B cell (primary cell): ENCODE measurements at regions not wholly inside any gene's neighbourhood (a gene's known extent, or its start where the extent isn't known, plus 50 kb on each side); places are given as distances from the start of the nearest gene placed in this dataset.
"Not testable (repeated sequence)": the region's sequence is repeated elsewhere in the genome, so short reads cannot be mapped to it uniquely, and the experiment has no call there.

Experiments
- ATAC-seq: fragments of 200-7000 bp; cut with Tn5 transposase; one replicate; pipeline ENCODE4 v1.10.0; 2021; ENCODE audit warnings: low read depth, mild to moderate bottlenecking, moderate number of reproducible peaks, moderate library complexity
- CTCF ChIA-PET: fragments of 350-600 bp; sonication (Branson Sonifier 250); formaldehyde crosslinking; loops from one replicate; lab custom pipeline; 2021; ENCODE audit warnings: antibody characterized with exemption, inconsistent platforms; lab: Charles Lee
- POLR2A ChIA-PET: fragments of 350-600 bp; sonication (Branson Sonifier 250); formaldehyde crosslinking; loops from one replicate; lab custom pipeline; 2021; ENCODE audit warnings: antibody characterized with exemption; lab: Charles Lee
- DNase-seq: peaks from one replicate; pipeline ENCODE4 v3.0.0; 2013
- H2AFZ ChIP-seq: 2 replicates; pipeline ENCODE4 v1.6.1; 2012; ENCODE audit warnings: mild to moderate bottlenecking, low read depth, low read length; ENCODE audit not compliant: insufficient read depth, poor library complexity, severe bottlenecking
- H3K27ac ChIP-seq, 2 donors: 1 replicate in 1 of 2; 2 replicates in 1 of 2; pipeline ENCODE4 v1.5.1; 2012 to 2013; ENCODE audit warnings: low read length in 2 of 2, mild to moderate bottlenecking in 2 of 2, moderate library complexity in 1 of 2
- H3K27me3 ChIP-seq, 4 experiments: fragments of 200-600 bp in 1 of 4; sonication (generic) in 1 of 4; replicated peaks in 1 of 4; 1 replicate in 2 of 4; 2 replicates in 2 of 4; pipeline versions ENCODE4 v1.6.1 to v1.7.0; 2013 to 2016; ENCODE audit warnings: low read length in 3 of 4, mild to moderate bottlenecking in 2 of 4, mixed read lengths in 1 of 4, moderate library complexity in 1 of 4; ENCODE audit not compliant: insufficient read depth in 4 of 4, control insufficient read depth in 3 of 4; ENCODE audit errors: control extremely low read depth in 1 of 4
- H3K36me3 ChIP-seq, 2 experiments: replicated peaks in 1 of 2; 1 replicate in 1 of 2; 2 replicates in 1 of 2; pipeline versions ENCODE4 v1.6.1 to v1.7.1; 2013; ENCODE audit warnings: low read length in 1 of 2; ENCODE audit not compliant: insufficient read depth in 2 of 2, control insufficient read depth in 1 of 2; ENCODE audit errors: control extremely low read depth in 1 of 2, extremely low read depth in 1 of 2
- H3K4me1 ChIP-seq, 2 donors: fragments of 200-600 bp in 1 of 2; sonication (generic) in 1 of 2; 1 replicate in 1 of 2; 2 replicates in 1 of 2; pipeline versions ENCODE4 v1.5.1 to v1.6.1; 2013 to 2017; ENCODE audit warnings: low read length in 2 of 2; ENCODE audit not compliant: control insufficient read depth in 2 of 2, insufficient read depth in 2 of 2
- H3K4me2 ChIP-seq: replicated peaks from 2 replicates; pipeline ENCODE3; 2012; ENCODE audit warnings: mild to moderate bottlenecking, low read depth, low read length; ENCODE audit not compliant: poor library complexity, severe bottlenecking
- H3K4me3 ChIP-seq, 5 experiments: fragments of 200-600 bp in 1 of 5; sonication (generic) in 1 of 5; 1 replicate in 3 of 5; 2 replicates in 2 of 5; pipeline versions ENCODE4 v1.5.1 to v1.7.0; 2011 to 2016; ENCODE audit warnings: low read length in 4 of 5, mild to moderate bottlenecking in 4 of 5, low read depth in 2 of 5, control low read depth in 1 of 5, moderate library complexity in 1 of 5; ENCODE audit not compliant: insufficient read depth in 1 of 5; ENCODE audit errors: control extremely low read depth in 1 of 5, extremely low read depth in 1 of 5
- H3K79me2 ChIP-seq: fragments of 200-600 bp; sonication (generic); one replicate; pipeline ENCODE4 v1.6.0; 2016; ENCODE audit warnings: low read length; ENCODE audit not compliant: control insufficient read depth, insufficient read depth
- H3K9ac ChIP-seq: fragments of 200-600 bp; sonication (generic); 2 replicates; pipeline ENCODE4 v1.6.1; 2017; ENCODE audit warnings: mild to moderate bottlenecking, low read length, moderate library complexity
- H3K9me3 ChIP-seq, 3 donors: one replicate each; pipeline versions ENCODE4 v1.6.1 to v1.7.1; 2013; ENCODE audit warnings: low read length in 2 of 3; ENCODE audit not compliant: control insufficient read depth in 2 of 3, insufficient read depth in 1 of 3; ENCODE audit errors: control extremely low read depth in 1 of 3
- H4K20me1 ChIP-seq: 2 replicates; pipeline ENCODE4 v1.6.0; 2012; ENCODE audit warnings: mild to moderate bottlenecking, low read length; ENCODE audit not compliant: insufficient read depth, control insufficient read depth, poor library complexity, severe bottlenecking
- H3K27ac Mint-ChIP-seq: one replicate; pipeline ENCODE4 v1.8.0; 2021; ENCODE audit warnings: mixed read lengths
- H3K27me3 Mint-ChIP-seq: one replicate; pipeline ENCODE4 v1.8.0; 2021; ENCODE audit warnings: mixed read lengths
- H3K4me1 Mint-ChIP-seq: one replicate; pipeline ENCODE4 v1.8.0; 2021; ENCODE audit warnings: mixed read lengths
- H3K4me3 Mint-ChIP-seq: one replicate; pipeline ENCODE4 v1.8.0; 2021; ENCODE audit warnings: mixed read lengths
- H3K9me3 Mint-ChIP-seq: one replicate; pipeline ENCODE4 v1.8.0; 2022; ENCODE audit warnings: mixed read lengths; ENCODE audit not compliant: insufficient read depth
- CTCF ChIP-seq: fragments of 200-600 bp; IDR thresholded peaks from one replicate; pipeline ENCODE4 v1.8.0; 2022; ENCODE audit warnings: antibody characterized with exemption, mild to moderate bottlenecking
- EZH2 ChIP-seq: IDR thresholded peaks from 2 replicates; pipeline ENCODE4 v1.6.1; 2012; ENCODE audit warnings: borderline replicate concordance, low read depth, mild to moderate bottlenecking, moderate library complexity, low read length; ENCODE audit not compliant: insufficient read depth, poor library complexity, severe bottlenecking
- WGBS: methylation state at CpG from one replicate; pipeline ENCODE4 v1.1.5; 2013; ENCODE audit warnings: missing lambda C conversion rate; ENCODE audit not compliant: insufficient coverage; 5-methylcytosine and 5-hydroxymethylcytosine counted together
- intact Hi-C: fragments of 100-400 bp; cut with micrococcal nuclease; formaldehyde crosslinking; loops from one replicate; pipeline ENCODE4 v1.10.0; 2022

GRCh38 chr15:35260941-35261340 lies 175.8 kb upstream of the NANOGP8 start:
- H3K9me3 Mint-ChIP-seq: no peaks in the 10 kb centered on the region
- Histone ChIP-seq H3K4me3 (no peak overlapping the region), H3K4me2 (no peak overlapping the region), H3K27ac (no peak overlapping the region), H3K36me3 (no peaks in the 10 kb centered on the region), H2AFZ (no peak overlapping the region), H3K4me1 (no peaks in the 10 kb centered on the region), H3K9ac (no peak overlapping the region), H3K27me3 (no peaks in the 10 kb centered on the region), H4K20me1 (no peaks in the 10 kb centered on the region), H3K9me3 (no peaks in the 10 kb centered on the region), H3K79me2 (no peaks in the 10 kb centered on the region)
- TF ChIP-seq EZH2: no peak
- TF ChIP-seq CTCF: no peak
- H3K27me3 Mint-ChIP-seq: no peaks in the 10 kb centered on the region
- ChIA-PET POLR2A (no interaction called here), CTCF (no interaction called here)
- WGBS: 89% methylated on average over 3 of the region's 5 CpGs
- ATAC-seq (no peak), DNase-seq (no peak)
- no peaks in the 10 kb centered on the region for H3K4me1 Mint-ChIP-seq
- H3K27ac Mint-ChIP-seq: no peak overlapping the region
- no peak overlapping the region for H3K4me3 Mint-ChIP-seq
- intact Hi-C loops: no loop called here

DNA sequence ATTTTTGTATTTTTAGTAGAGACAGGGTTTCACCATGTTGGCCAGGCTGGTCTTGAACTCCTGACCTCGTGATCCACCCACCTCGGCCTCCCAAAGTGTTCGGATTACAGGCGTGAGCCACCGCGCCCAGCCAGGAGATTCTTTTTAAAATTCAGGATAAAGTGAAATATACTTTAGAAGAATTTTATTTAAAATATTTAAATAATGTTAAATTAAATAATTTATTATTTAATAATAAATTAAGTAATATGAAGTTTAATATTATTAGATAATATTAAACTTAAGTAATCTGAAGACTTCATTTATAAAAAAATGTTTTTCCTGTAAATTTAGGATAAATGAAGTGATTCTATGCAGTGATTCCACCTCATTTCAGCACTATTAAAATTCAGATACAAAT lies 175.2 kb upstream of the NANOGP8 start:
- no CpG with 5 or more reads among the region's 6 CpGs for WGBS
- H3K27me3 Mint-ChIP-seq, POLR2A ChIA-PET, H3K4me1 Mint-ChIP-seq, H3K9me3 Mint-ChIP-seq, H3K9ac ChIP-seq, H3K27me3 ChIP-seq, H3K4me1 ChIP-seq, intact Hi-C loops, H3K9me3 ChIP-seq, H4K20me1 ChIP-seq, H2AFZ ChIP-seq, H3K79me2 ChIP-seq, H3K36me3 ChIP-seq, H3K4me3 Mint-ChIP-seq, H3K27ac Mint-ChIP-seq, H3K27ac ChIP-seq, DNase-seq, H3K4me3 ChIP-seq, ATAC-seq, H3K4me2 ChIP-seq: not testable (repeated sequence)
- CTCF ChIA-PET: interaction anchor here (1.2 kb wide), 1 partner anchor 10 kb away, joined by 3 read pairs; no protein-coding TSS in a partner anchor
